Inferior parietal cortex (tissue), 1 donor: ENCODE measurements at regions not wholly inside any gene's neighbourhood (a gene's known extent, or its start where the extent isn't known, plus 50 kb on each side); places are given as distances from the start of the nearest gene placed in this dataset.
"Not testable (repeated sequence)": the region's sequence is repeated elsewhere in the genome, so short reads cannot be mapped to it uniquely, and the experiment has no call there.

ENCODE experiments used
- DNase-seq: peaks from one replicate; pipeline ENCODE4 v3.0.0-alpha.2; 2016; ENCODE audit errors: extremely low spot score

- DNase-seq: no peak
These were observed 129.8 kb upstream of the SGCD start for GRCh38 chr5:156197042-156197635.

GRCh38 chr5:156199045-156199444, 127.9 kb upstream of the SGCD start:
- DNase-seq: no peak

- no peak for DNase-seq
These were observed 125.8 kb upstream of the SGCD start for GRCh38 chr5:156200938-156201787.

- DNase-seq: no peak
These were observed 125.1 kb upstream of the SGCD start for GRCh38 chr5:156201788-156202403.

GRCh38 chr5:156208271-156208670, 118.7 kb upstream of the SGCD start:
- DNase-seq: no peak

GRCh38 chr5:156218367-156219158, 108.4 kb upstream of the SGCD start:
- DNase-seq: no peak

GRCh38 chr5:156219483-156220005, 107.4 kb upstream of the SGCD start:
- no peak for DNase-seq

GRCh38 chr5:156221816-156222215, 105.1 kb upstream of the SGCD start:
- no peak for DNase-seq

GRCh38 chr5:156223547-156223946, 103.4 kb upstream of the SGCD start:
- DNase-seq: no peak

GRCh38 chr5:156226485-156226884, 100.5 kb upstream of the SGCD start:
- DNase-seq: not testable (repeated sequence)

- DNase-seq: no peak
These were observed 96.1 kb upstream of the SGCD start for GRCh38 chr5:156230887-156231286.

GRCh38 chr5:156232251-156232869, 94.6 kb upstream of the SGCD start:
- no peak for DNase-seq

GRCh38 chr5:156237361-156237760, 89.6 kb upstream of the SGCD start:
- no peak for DNase-seq

GRCh38 chr5:156239800-156240199, 87.2 kb upstream of the SGCD start:
- no peak for DNase-seq

- DNase-seq: no peak
These were observed 86.5 kb upstream of the SGCD start for GRCh38 chr5:156240414-156240813.

- no peak for DNase-seq
These were observed 85.7 kb upstream of the SGCD start for GRCh38 chr5:156241266-156241665.

GRCh38 chr5:156245895-156246294, 81.1 kb upstream of the SGCD start:
- DNase-seq: no peak

- no peak for DNase-seq
These were observed 75.9 kb upstream of the SGCD start for GRCh38 chr5:156251076-156251475.

GRCh38 chr5:156253130-156253529, 73.8 kb upstream of the SGCD start:
- no peak for DNase-seq

GRCh38 chr5:156254196-156254595, 72.8 kb upstream of the SGCD start:
- no peak for DNase-seq

GRCh38 chr5:156256642-156257041, 70.3 kb upstream of the SGCD start:
- DNase-seq: no peak
